ENCODE measurements at regions not wholly inside any gene's neighbourhood (a gene's known extent, or its start where the extent isn't known, plus 50 kb on each side); places are given as distances from the start of the nearest gene placed in this dataset.

GRCh38 chr10:92747066-92747465 lies 57.3 kb downstream of the HHEX start:
- no peak for DNase-seq
- no peaks in the 10 kb centered on the region for H3K27me3 ChIP-seq (replicated peaks; ENCODE audit: control insufficient read depth, insufficient read depth, low read length, poor library complexity, severe bottlenecking)
- no peaks in the 10 kb centered on the region for H3K36me3 ChIP-seq (ENCODE audit: control insufficient read depth, insufficient read depth, low read length)
- no peaks in the 10 kb centered on the region for H3K9me3 ChIP-seq (ENCODE audit: control insufficient read depth, low read length)
- no peak overlapping the region for H3K4me3 ChIP-seq (ENCODE audit: insufficient read depth, low read depth, low read length, poor library complexity, severe bottlenecking)
- H3K4me1 ChIP-seq (ENCODE audit: control insufficient read depth, insufficient read depth, low read length, poor library complexity, severe bottlenecking) = no peaks in the 10 kb centered on the region
- H3K27ac ChIP-seq (ENCODE audit: insufficient read depth, low read length, poor library complexity, severe bottlenecking) = no peak overlapping the region

GRCh38 chr10:92747600-92747999 lies 57.8 kb downstream of the HHEX start:
- DNase-seq = peak in 2 of 3 donors; percentile 5 to 28
- no peak overlapping the region for H3K27ac ChIP-seq (ENCODE audit: insufficient read depth, low read length, poor library complexity, severe bottlenecking)
- H3K4me1 ChIP-seq (ENCODE audit: control insufficient read depth, insufficient read depth, low read length, poor library complexity, severe bottlenecking) = no peaks in the 10 kb centered on the region
- H3K27me3 ChIP-seq (replicated peaks; ENCODE audit: control insufficient read depth, insufficient read depth, low read length, poor library complexity, severe bottlenecking) = no peaks in the 10 kb centered on the region
- H3K9me3 ChIP-seq (ENCODE audit: control insufficient read depth, low read length) = no peaks in the 10 kb centered on the region
- no peaks in the 10 kb centered on the region for H3K36me3 ChIP-seq (ENCODE audit: control insufficient read depth, insufficient read depth, low read length)
- H3K4me3 ChIP-seq (ENCODE audit: insufficient read depth, low read depth, low read length, poor library complexity, severe bottlenecking) = no peak overlapping the region

GRCh38 chr10:92750791-92751533 lies 61.2 kb downstream of the HHEX start:
- H3K9me3 ChIP-seq (ENCODE audit: control insufficient read depth, low read length) = no peaks in the 10 kb centered on the region
- H3K4me3 ChIP-seq (ENCODE audit: insufficient read depth, low read depth, low read length, poor library complexity, severe bottlenecking) = no peak overlapping the region
- no peaks in the 10 kb centered on the region for H3K36me3 ChIP-seq (ENCODE audit: control insufficient read depth, insufficient read depth, low read length)
- H3K27ac ChIP-seq (ENCODE audit: insufficient read depth, low read length, poor library complexity, severe bottlenecking) = no peak overlapping the region
- H3K27me3 ChIP-seq (replicated peaks; ENCODE audit: control insufficient read depth, insufficient read depth, low read length, poor library complexity, severe bottlenecking) = no peaks in the 10 kb centered on the region
- DNase-seq = no peak
- no peaks in the 10 kb centered on the region for H3K4me1 ChIP-seq (ENCODE audit: control insufficient read depth, insufficient read depth, low read length, poor library complexity, severe bottlenecking)

- no peaks in the 10 kb centered on the region for H3K27me3 ChIP-seq (replicated peaks; ENCODE audit: control insufficient read depth, insufficient read depth, low read length, poor library complexity, severe bottlenecking)
- H3K9me3 ChIP-seq (ENCODE audit: control insufficient read depth, low read length) = no peaks in the 10 kb centered on the region
- no peak overlapping the region for H3K4me3 ChIP-seq (ENCODE audit: insufficient read depth, low read depth, low read length, poor library complexity, severe bottlenecking)
- DNase-seq = no peak
- H3K36me3 ChIP-seq (ENCODE audit: control insufficient read depth, insufficient read depth, low read length) = no peaks in the 10 kb centered on the region
- no peak overlapping the region for H3K27ac ChIP-seq (ENCODE audit: insufficient read depth, low read length, poor library complexity, severe bottlenecking)
- H3K4me1 ChIP-seq (ENCODE audit: control insufficient read depth, insufficient read depth, low read length, poor library complexity, severe bottlenecking) = no peaks in the 10 kb centered on the region
These were observed 61.7 kb downstream of the HHEX start for GRCh38 chr10:92751534-92751811.

- Histone ChIP-seq H3K4me1 (ENCODE audit: control insufficient read depth, insufficient read depth, low read length, poor library complexity, severe bottlenecking) (no peaks in the 10 kb centered on the region), H3K9me3 (ENCODE audit: control insufficient read depth, low read length) (no peaks in the 10 kb centered on the region), H3K4me3 (ENCODE audit: insufficient read depth, low read depth, low read length, poor library complexity, severe bottlenecking) (no peak overlapping the region), H3K27ac (ENCODE audit: insufficient read depth, low read length, poor library complexity, severe bottlenecking) (no peak overlapping the region), H3K36me3 (ENCODE audit: control insufficient read depth, insufficient read depth, low read length) (no peaks in the 10 kb centered on the region), H3K27me3 (replicated peaks; ENCODE audit: control insufficient read depth, insufficient read depth, low read length, poor library complexity, severe bottlenecking) (no peaks in the 10 kb centered on the region)
- DNase-seq = no peak
These were observed 62.1 kb downstream of the HHEX start for GRCh38 chr10:92751827-92752226.

- no peaks in the 10 kb centered on the region for H3K36me3 ChIP-seq (ENCODE audit: control insufficient read depth, insufficient read depth, low read length)
- no peak overlapping the region for H3K27ac ChIP-seq (ENCODE audit: insufficient read depth, low read length, poor library complexity, severe bottlenecking)
- no peaks in the 10 kb centered on the region for H3K27me3 ChIP-seq (replicated peaks; ENCODE audit: control insufficient read depth, insufficient read depth, low read length, poor library complexity, severe bottlenecking)
- no peaks in the 10 kb centered on the region for H3K4me1 ChIP-seq (ENCODE audit: control insufficient read depth, insufficient read depth, low read length, poor library complexity, severe bottlenecking)
- no peaks in the 10 kb centered on the region for H3K9me3 ChIP-seq (ENCODE audit: control insufficient read depth, low read length)
- H3K4me3 ChIP-seq (ENCODE audit: insufficient read depth, low read depth, low read length, poor library complexity, severe bottlenecking) = no peak overlapping the region
- no peak for DNase-seq
These were observed 64.1 kb downstream of the HHEX start for GRCh38 chr10:92753865-92754264.

GRCh38 chr10:92755725-92756124 lies 66.0 kb downstream of the HHEX start:
- no peak for DNase-seq
- Histone ChIP-seq H3K9me3 (ENCODE audit: control insufficient read depth, low read length) (no peaks in the 10 kb centered on the region), H3K27me3 (replicated peaks; ENCODE audit: control insufficient read depth, insufficient read depth, low read length, poor library complexity, severe bottlenecking) (no peaks in the 10 kb centered on the region), H3K4me1 (ENCODE audit: control insufficient read depth, insufficient read depth, low read length, poor library complexity, severe bottlenecking) (no peaks in the 10 kb centered on the region), H3K36me3 (ENCODE audit: control insufficient read depth, insufficient read depth, low read length) (no peaks in the 10 kb centered on the region), H3K27ac (ENCODE audit: insufficient read depth, low read length, poor library complexity, severe bottlenecking) (no peak overlapping the region), H3K4me3 (ENCODE audit: insufficient read depth, low read depth, low read length, poor library complexity, severe bottlenecking) (no peak overlapping the region)

GRCh38 chr10:92756201-92757065 lies 66.7 kb downstream of the HHEX start:
- Histone ChIP-seq H3K27ac (ENCODE audit: insufficient read depth, low read length, poor library complexity, severe bottlenecking) (no peak overlapping the region), H3K4me1 (ENCODE audit: control insufficient read depth, insufficient read depth, low read length, poor library complexity, severe bottlenecking) (no peaks in the 10 kb centered on the region), H3K9me3 (ENCODE audit: control insufficient read depth, low read length) (no peaks in the 10 kb centered on the region), H3K4me3 (ENCODE audit: insufficient read depth, low read depth, low read length, poor library complexity, severe bottlenecking) (no peak overlapping the region), H3K27me3 (replicated peaks; ENCODE audit: control insufficient read depth, insufficient read depth, low read length, poor library complexity, severe bottlenecking) (no peaks in the 10 kb centered on the region), H3K36me3 (ENCODE audit: control insufficient read depth, insufficient read depth, low read length) (no peaks in the 10 kb centered on the region)
- no peak for DNase-seq

GRCh38 chr10:92757066-92757710 lies 67.4 kb downstream of the HHEX start:
- Histone ChIP-seq H3K4me3 (ENCODE audit: insufficient read depth, low read depth, low read length, poor library complexity, severe bottlenecking) (no peak overlapping the region), H3K27me3 (replicated peaks; ENCODE audit: control insufficient read depth, insufficient read depth, low read length, poor library complexity, severe bottlenecking) (no peaks in the 10 kb centered on the region), H3K36me3 (ENCODE audit: control insufficient read depth, insufficient read depth, low read length) (no peaks in the 10 kb centered on the region), H3K9me3 (ENCODE audit: control insufficient read depth, low read length) (no peaks in the 10 kb centered on the region), H3K27ac (ENCODE audit: insufficient read depth, low read length, poor library complexity, severe bottlenecking) (no peak overlapping the region), H3K4me1 (ENCODE audit: control insufficient read depth, insufficient read depth, low read length, poor library complexity, severe bottlenecking) (no peaks in the 10 kb centered on the region)
- DNase-seq = no peak

GRCh38 chr10:92757711-92758104 lies 68.0 kb downstream of the HHEX start:
- Histone ChIP-seq H3K27ac (ENCODE audit: insufficient read depth, low read length, poor library complexity, severe bottlenecking) (no peak overlapping the region), H3K4me1 (ENCODE audit: control insufficient read depth, insufficient read depth, low read length, poor library complexity, severe bottlenecking) (no peaks in the 10 kb centered on the region), H3K9me3 (ENCODE audit: control insufficient read depth, low read length) (no peaks in the 10 kb centered on the region), H3K36me3 (ENCODE audit: control insufficient read depth, insufficient read depth, low read length) (no peaks in the 10 kb centered on the region), H3K27me3 (replicated peaks; ENCODE audit: control insufficient read depth, insufficient read depth, low read length, poor library complexity, severe bottlenecking) (no peaks in the 10 kb centered on the region), H3K4me3 (ENCODE audit: insufficient read depth, low read depth, low read length, poor library complexity, severe bottlenecking) (no peak overlapping the region)
- no peak for DNase-seq

Data from effector memory CD4-positive, alpha-beta T cell (primary cell).